ENCODE measurements at regions not wholly inside any gene's neighbourhood (a gene's known extent, or its start where the extent isn't known, plus 50 kb on each side); places are given as distances from the start of the nearest gene placed in this dataset.
A peak's percentile ranks its signal among the peaks of the same experiment; 100 is the strongest.
"Not testable (repeated sequence)": the region's sequence is repeated elsewhere in the genome, so short reads cannot be mapped to it uniquely, and the experiment has no call there.

DNA sequence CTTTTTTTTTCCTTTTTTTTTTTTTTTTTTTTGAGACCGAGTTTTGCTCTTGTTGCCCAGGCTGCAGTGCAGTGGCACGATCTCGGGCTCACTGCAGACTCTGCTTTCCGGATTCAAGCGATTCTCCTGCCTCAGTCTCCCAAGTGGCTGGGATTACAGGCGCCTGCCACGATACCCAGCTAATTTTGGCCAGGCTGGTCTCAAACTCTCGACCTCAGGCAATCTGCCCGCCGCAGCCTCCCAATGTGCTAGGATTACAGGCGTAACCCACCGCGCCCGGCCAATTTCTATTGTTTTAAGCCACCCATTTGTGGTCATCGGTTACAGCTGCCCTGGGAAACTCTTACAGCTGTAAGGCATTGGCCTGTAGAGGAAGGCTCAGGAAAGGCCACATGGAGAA lies 617.7 kb downstream of the GABRG2 start:
- no peaks in the 10 kb centered on the region for H3K79me2 ChIP-seq
- no peaks in the 10 kb centered on the region for H3K4me1 ChIP-seq (ENCODE audit: insufficient read depth)
- TF ChIP-seq EZH2 (IDR thresholded peaks at IDR 0.05; ENCODE audit: borderline replicate concordance) (no peak), EZH2phosphoT487 (IDR thresholded peaks at IDR 0.05; ENCODE audit: low read depth, severe bottlenecking, unreplicated experiment) (no peak)
- TF ChIP-seq, protein P1, sequence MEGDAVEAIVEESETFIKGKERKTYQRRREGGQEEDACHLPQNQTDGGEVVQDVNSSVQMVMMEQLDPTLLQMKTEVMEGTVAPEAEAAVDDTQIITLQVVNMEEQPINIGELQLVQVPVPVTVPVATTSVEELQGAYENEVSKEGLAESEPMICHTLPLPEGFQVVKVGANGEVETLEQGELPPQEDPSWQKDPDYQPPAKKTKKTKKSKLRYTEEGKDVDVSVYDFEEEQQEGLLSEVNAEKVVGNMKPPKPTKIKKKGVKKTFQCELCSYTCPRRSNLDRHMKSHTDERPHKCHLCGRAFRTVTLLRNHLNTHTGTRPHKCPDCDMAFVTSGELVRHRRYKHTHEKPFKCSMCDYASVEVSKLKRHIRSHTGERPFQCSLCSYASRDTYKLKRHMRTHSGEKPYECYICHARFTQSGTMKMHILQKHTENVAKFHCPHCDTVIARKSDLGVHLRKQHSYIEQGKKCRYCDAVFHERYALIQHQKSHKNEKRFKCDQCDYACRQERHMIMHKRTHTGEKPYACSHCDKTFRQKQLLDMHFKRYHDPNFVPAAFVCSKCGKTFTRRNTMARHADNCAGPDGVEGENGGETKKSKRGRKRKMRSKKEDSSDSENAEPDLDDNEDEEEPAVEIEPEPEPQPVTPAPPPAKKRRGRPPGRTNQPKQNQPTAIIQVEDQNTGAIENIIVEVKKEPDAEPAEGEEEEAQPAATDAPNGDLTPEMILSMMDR (IDR thresholded peaks at IDR 0.05; ENCODE audit: poor library complexity), result no peak
- no peak overlapping the region for H3K4me2 ChIP-seq
- 91% methylated on average over 14 of the region's 15 CpGs for WGBS (ENCODE audit: low lambda C conversion rate, missing lambda C conversion rate)
- H3K27me3 ChIP-seq, result no peaks in the 10 kb centered on the region
- no peaks in the 10 kb centered on the region for H3K9me3 ChIP-seq (ENCODE audit: low read depth)
- H3K36me3 ChIP-seq (replicated peaks; ENCODE audit: insufficient read depth, low read depth), result no peaks in the 10 kb centered on the region
- no peak overlapping the region for H3K27ac ChIP-seq
- H3K9me2 ChIP-seq (replicated peaks; ENCODE audit: insufficient read depth), result no peaks in the 10 kb centered on the region
- H3K4me3 ChIP-seq, result no peak overlapping the region
- DNase-seq (ENCODE audit: low spot score), result no peak
- H4K20me1 ChIP-seq (ENCODE audit: insufficient read depth, poor library complexity, severe bottlenecking), result no peaks in the 10 kb centered on the region
- no peak overlapping the region for H2AFZ ChIP-seq

GRCh38 chr5:162696272-162696671 lies 628.7 kb downstream of the GABRG2 start:
- H2AFZ ChIP-seq, result not testable (repeated sequence)

DNA sequence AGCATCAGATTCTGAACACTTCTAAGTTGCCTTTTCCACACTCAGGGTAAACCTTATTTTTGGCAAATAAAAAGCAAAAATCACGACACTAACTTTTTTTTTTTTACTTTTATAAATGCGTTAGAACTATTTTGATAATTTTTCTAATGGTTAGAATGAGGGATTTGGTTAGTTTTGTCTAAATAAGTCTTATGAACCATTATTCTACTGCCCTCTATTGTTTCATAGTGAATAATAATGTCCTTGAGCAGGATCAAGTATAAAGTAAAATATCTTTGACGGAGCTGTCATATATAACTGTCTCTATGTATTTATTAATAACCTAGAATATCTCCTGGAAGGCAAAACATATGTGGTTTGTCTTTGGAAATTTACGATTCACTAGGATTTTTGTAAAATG lies 631.8 kb downstream of the GABRG2 start:
- no peak for DNase-seq (ENCODE audit: low spot score)
- 76% methylated on average over 4 of the region's 4 CpGs for WGBS (ENCODE audit: low lambda C conversion rate, missing lambda C conversion rate)
- TF ChIP-seq EZH2phosphoT487 (IDR thresholded peaks at IDR 0.05; ENCODE audit: low read depth, severe bottlenecking, unreplicated experiment) (no peak), EZH2 (IDR thresholded peaks at IDR 0.05; ENCODE audit: borderline replicate concordance) (no peak)
- TF ChIP-seq, protein P1 (IDR thresholded peaks at IDR 0.05; ENCODE audit: poor library complexity), result peak; percentile 16
- Histone ChIP-seq H2AFZ (no peak overlapping the region), H3K79me2 (no peaks in the 10 kb centered on the region), H3K27me3 (no peaks in the 10 kb centered on the region), H3K4me2 (no peak overlapping the region), H3K9me2 (replicated peaks; ENCODE audit: insufficient read depth) (no peaks in the 10 kb centered on the region), H3K4me1 (ENCODE audit: insufficient read depth) (no peaks in the 10 kb centered on the region), H4K20me1 (ENCODE audit: insufficient read depth, poor library complexity, severe bottlenecking) (no peaks in the 10 kb centered on the region), H3K9me3 (ENCODE audit: low read depth) (no peaks in the 10 kb centered on the region), H3K4me3 (no peak overlapping the region), H3K36me3 (replicated peaks; ENCODE audit: insufficient read depth, low read depth) (no peaks in the 10 kb centered on the region), H3K27ac (no peak overlapping the region)

More at GRCh38 chr5:162696272-162696671, 628.7 kb downstream of the GABRG2 start:
- DNase-seq (ENCODE audit: low spot score); H3K4me1 ChIP-seq (ENCODE audit: insufficient read depth); H3K27me3 ChIP-seq; H3K4me2 ChIP-seq; H3K27ac ChIP-seq; H3K79me2 ChIP-seq; H3K4me3 ChIP-seq; H3K9me3 ChIP-seq (ENCODE audit: low read depth); H3K36me3 ChIP-seq (replicated peaks; ENCODE audit: insufficient read depth, low read depth); H3K9me2 ChIP-seq (replicated peaks; ENCODE audit: insufficient read depth); H4K20me1 ChIP-seq (ENCODE audit: insufficient read depth, poor library complexity, severe bottlenecking): not testable (repeated sequence)
- 96% methylated on average over 5 of the region's 5 CpGs for WGBS (ENCODE audit: low lambda C conversion rate, missing lambda C conversion rate)

- Histone ChIP-seq H3K27ac (no peak overlapping the region), H3K79me2 (no peaks in the 10 kb centered on the region), H4K20me1 (ENCODE audit: insufficient read depth, poor library complexity, severe bottlenecking) (no peaks in the 10 kb centered on the region), H2AFZ (no peak overlapping the region), H3K9me3 (ENCODE audit: low read depth) (no peaks in the 10 kb centered on the region), H3K27me3 (no peaks in the 10 kb centered on the region), H3K36me3 (replicated peaks; ENCODE audit: insufficient read depth, low read depth) (no peaks in the 10 kb centered on the region), H3K4me2 (no peak overlapping the region), H3K9me2 (replicated peaks; ENCODE audit: insufficient read depth) (no peaks in the 10 kb centered on the region), H3K4me1 (ENCODE audit: insufficient read depth) (no peaks in the 10 kb centered on the region), H3K4me3 (no peak overlapping the region)
- WGBS (ENCODE audit: low lambda C conversion rate, missing lambda C conversion rate), result 70% methylated on average over 2 of the region's 2 CpGs
- TF ChIP-seq EZH2 (IDR thresholded peaks at IDR 0.05; ENCODE audit: borderline replicate concordance) (no peak), EZH2phosphoT487 (IDR thresholded peaks at IDR 0.05; ENCODE audit: low read depth, severe bottlenecking, unreplicated experiment) (no peak)
- TF ChIP-seq, protein P1 (IDR thresholded peaks at IDR 0.05; ENCODE audit: poor library complexity), result no peak
- DNase-seq (ENCODE audit: low spot score), result peak; percentile 5
Measured at GRCh38 chr5:162703914-162704313, 636.3 kb downstream of the GABRG2 start.
